HUES64 (cell line): ENCODE measurements at regions not wholly inside any gene's neighbourhood (a gene's known extent, or its start where the extent isn't known, plus 50 kb on each side); places are given as distances from the start of the nearest gene placed in this dataset.

Source experiments
- H3K27ac ChIP-seq: 2 replicates; pipeline ENCODE4 v1.7.0; 2013; ENCODE audit warnings: low read depth, low read length, inconsistent platforms
- H3K27me3 ChIP-seq: 2 replicates; pipeline ENCODE4 v1.6.1; 2013; ENCODE audit warnings: mild to moderate bottlenecking, low read length; ENCODE audit not compliant: insufficient read depth
- H3K36me3 ChIP-seq: 2 replicates; pipeline ENCODE4 v1.6.1; 2013; ENCODE audit warnings: mild to moderate bottlenecking, low read length; ENCODE audit not compliant: insufficient read depth
- H3K4me1 ChIP-seq: 2 replicates; pipeline ENCODE4 v1.6.1; 2013; ENCODE audit warnings: mild to moderate bottlenecking, low read length, moderate library complexity; ENCODE audit not compliant: insufficient read depth
- H3K4me3 ChIP-seq: 2 replicates; pipeline ENCODE4 v1.5.1; 2013; ENCODE audit warnings: mild to moderate bottlenecking, low read length, moderate library complexity
- H3K9ac ChIP-seq: 2 replicates; pipeline ENCODE4 v1.6.1; 2013; ENCODE audit warnings: mild to moderate bottlenecking, low read depth, low read length
- H3K9me3 ChIP-seq: 2 replicates; pipeline ENCODE4 v1.6.1; 2013; ENCODE audit warnings: low read depth, low read length; ENCODE audit not compliant: insufficient read depth
- WGBS: fragments of 150-250, 120-280 bp; methylation state at CpG from one replicate; pipeline ENCODE4 v1.1.7; 2013; ENCODE audit warnings: missing lambda C conversion rate; 5-methylcytosine and 5-hydroxymethylcytosine counted together

- Histone ChIP-seq H3K27me3 (no peaks in the 10 kb centered on the region), H3K4me3 (no peak overlapping the region), H3K9ac (no peak overlapping the region), H3K27ac (no peak overlapping the region), H3K36me3 (no peaks in the 10 kb centered on the region), H3K4me1 (no peaks in the 10 kb centered on the region), H3K9me3 (no peaks in the 10 kb centered on the region)
- WGBS = 93% methylated on average over 3 of the region's 3 CpGs
Measured at GRCh38 chr9:84586662-84587061, 82.9 kb upstream of the NTRK2 start.

GRCh38 chr9:84587153-84587552 is 82.4 kb upstream of the NTRK2 start:
- Histone ChIP-seq H3K27ac (no peak overlapping the region), H3K9ac (no peak overlapping the region), H3K9me3 (no peaks in the 10 kb centered on the region), H3K27me3 (no peaks in the 10 kb centered on the region), H3K36me3 (no peaks in the 10 kb centered on the region), H3K4me1 (no peaks in the 10 kb centered on the region), H3K4me3 (no peak overlapping the region)
- WGBS = 95% methylated on average over 3 of the region's 3 CpGs

GRCh38 chr9:84589542-84589941 is 80.0 kb upstream of the NTRK2 start:
- Histone ChIP-seq H3K27ac (no peak overlapping the region), H3K4me3 (no peak overlapping the region), H3K27me3 (no peaks in the 10 kb centered on the region), H3K36me3 (no peaks in the 10 kb centered on the region), H3K4me1 (no peaks in the 10 kb centered on the region), H3K9me3 (no peaks in the 10 kb centered on the region), H3K9ac (no peak overlapping the region)
- WGBS = 87% methylated on average over 1 of the region's 1 CpG

- WGBS = 89% methylated on average over 4 of the region's 4 CpGs
- H3K9me3 ChIP-seq = no peaks in the 10 kb centered on the region
- no peaks in the 10 kb centered on the region for H3K27me3 ChIP-seq
- H3K36me3 ChIP-seq = no peaks in the 10 kb centered on the region
- H3K9ac ChIP-seq = no peak overlapping the region
- H3K4me3 ChIP-seq = no peak overlapping the region
- H3K27ac ChIP-seq = no peak overlapping the region
- H3K4me1 ChIP-seq = no peaks in the 10 kb centered on the region
Measured at GRCh38 chr9:84590706-84591105, 78.8 kb upstream of the NTRK2 start.

- H3K4me3 ChIP-seq = no peak overlapping the region
- 92% methylated on average over 4 of the region's 4 CpGs for WGBS
Measured at GRCh38 chr9:84592918-84593317, 76.6 kb upstream of the NTRK2 start.

GRCh38 chr9:84593352-84593751 is 76.2 kb upstream of the NTRK2 start:
- no peaks in the 10 kb centered on the region for H3K4me1 ChIP-seq
- no peak overlapping the region for H3K9ac ChIP-seq
- 93% methylated on average over 3 of the region's 4 CpGs for WGBS
- H3K27me3 ChIP-seq = no peaks in the 10 kb centered on the region
- no peaks in the 10 kb centered on the region for H3K36me3 ChIP-seq
- H3K27ac ChIP-seq = no peak overlapping the region
- H3K9me3 ChIP-seq = no peaks in the 10 kb centered on the region
- H3K4me3 ChIP-seq = no peak overlapping the region

More at GRCh38 chr9:84592918-84593317, 76.6 kb upstream of the NTRK2 start:
- no peaks in the 10 kb centered on the region for H3K4me1 ChIP-seq
- H3K9ac ChIP-seq = no peak overlapping the region
- no peaks in the 10 kb centered on the region for H3K36me3 ChIP-seq
- no peaks in the 10 kb centered on the region for H3K9me3 ChIP-seq
- no peak overlapping the region for H3K27ac ChIP-seq
- no peaks in the 10 kb centered on the region for H3K27me3 ChIP-seq

- 80% methylated on average over 2 of the region's 2 CpGs for WGBS
Measured at GRCh38 chr9:84597131-84597530, 72.4 kb upstream of the NTRK2 start.

GRCh38 chr9:84598921-84599636 is 70.5 kb upstream of the NTRK2 start:
- H3K9me3 ChIP-seq = no peaks in the 10 kb centered on the region
- H3K27me3 ChIP-seq = no peaks in the 10 kb centered on the region
- no peaks in the 10 kb centered on the region for H3K4me1 ChIP-seq
- no peak overlapping the region for H3K9ac ChIP-seq
- 87% methylated on average over 6 of the region's 6 CpGs for WGBS
- H3K4me3 ChIP-seq = no peak overlapping the region
- H3K36me3 ChIP-seq = no peaks in the 10 kb centered on the region
- no peak overlapping the region for H3K27ac ChIP-seq

More at GRCh38 chr9:84597131-84597530, 72.4 kb upstream of the NTRK2 start:
- no peaks in the 10 kb centered on the region for H3K27me3 ChIP-seq
- no peaks in the 10 kb centered on the region for H3K9me3 ChIP-seq
- H3K36me3 ChIP-seq = no peaks in the 10 kb centered on the region
- no peak overlapping the region for H3K4me3 ChIP-seq
- H3K4me1 ChIP-seq = no peaks in the 10 kb centered on the region
- H3K9ac ChIP-seq = no peak overlapping the region
- H3K27ac ChIP-seq = no peak overlapping the region

- no peak overlapping the region for H3K9ac ChIP-seq
- no peaks in the 10 kb centered on the region for H3K27me3 ChIP-seq
- no peak overlapping the region for H3K4me3 ChIP-seq
- no peaks in the 10 kb centered on the region for H3K9me3 ChIP-seq
- no peaks in the 10 kb centered on the region for H3K4me1 ChIP-seq
- WGBS = 90% methylated on average over 4 of the region's 4 CpGs
- H3K36me3 ChIP-seq = no peaks in the 10 kb centered on the region
- no peak overlapping the region for H3K27ac ChIP-seq
Measured at GRCh38 chr9:84600739-84601138, 68.8 kb upstream of the NTRK2 start.

GRCh38 chr9:84604223-84604622 is 65.3 kb upstream of the NTRK2 start:
- no peaks in the 10 kb centered on the region for H3K4me1 ChIP-seq
- no peak overlapping the region for H3K9ac ChIP-seq
- no peaks in the 10 kb centered on the region for H3K36me3 ChIP-seq
- no peak overlapping the region for H3K27ac ChIP-seq
- 0 out of 2 replicates have a peak, but pooled peaks cover under 1% of the 10 kb centered on the region for H3K9me3 ChIP-seq
- no peak overlapping the region for H3K4me3 ChIP-seq
- H3K27me3 ChIP-seq = no peaks in the 10 kb centered on the region

- Histone ChIP-seq H3K9ac (no peak overlapping the region), H3K27ac (no peak overlapping the region; the same call in 1 of the 2 replicates), H3K4me1 (peaks cover 9% of the 10 kb centered on the region; the same call in 1 of the 2 replicates), H3K36me3 (no peaks in the 10 kb centered on the region), H3K27me3 (no peaks in the 10 kb centered on the region), H3K4me3 (no peak overlapping the region; the same call in 1 of the 2 replicates), H3K9me3 (peaks cover 10% of the 10 kb centered on the region)
Measured at GRCh38 chr9:84609779-84610178, 59.8 kb upstream of the NTRK2 start.

GRCh38 chr9:84613431-84613830 is 56.1 kb upstream of the NTRK2 start:
- H3K4me3 ChIP-seq = no peak overlapping the region
- peaks cover 17% of the 10 kb centered on the region for H3K4me1 ChIP-seq
- H3K9ac ChIP-seq = no peak overlapping the region
- no peaks in the 10 kb centered on the region for H3K27me3 ChIP-seq
- no peak overlapping the region for H3K27ac ChIP-seq
- 89% methylated on average over 1 of the region's 2 CpGs for WGBS
- H3K36me3 ChIP-seq = no peaks in the 10 kb centered on the region
- peaks cover 10% of the 10 kb centered on the region for H3K9me3 ChIP-seq
